D721Med (cell line): ENCODE measurements at regions not wholly inside any gene's neighbourhood (a gene's known extent, or its start where the extent isn't known, plus 50 kb on each side); places are given as distances from the start of the nearest gene placed in this dataset.
"Not testable (repeated sequence)": the region's sequence is repeated elsewhere in the genome, so short reads cannot be mapped to it uniquely, and the experiment has no call there.

Source experiments
- DNase-seq: peaks from one replicate; pipeline ENCODE4 v3.0.0; 2011; ENCODE audit warnings: low spot score; ENCODE audit not compliant: insufficient read length
- FAIRE-seq: peaks from 2 replicates; lab custom pipeline; 2011; peaks lifted over from hg19 to GRCh38; lab: Jason Lieb, UNC
- CTCF ChIP-seq: IDR thresholded peaks from 2 replicates; pipeline ENCODE4 v1.5.1; 2012; ENCODE audit warnings: mild to moderate bottlenecking, control low read depth; ENCODE audit not compliant: insufficient read depth; ENCODE audit errors: missing control alignments

- FAIRE-seq, result no peak
- TF ChIP-seq CTCF, result no peak
- no peak for DNase-seq
Measured at GRCh38 chr9:115327436-115328122, 209.6 kb upstream of the TNC start.

GRCh38 chr9:115328228-115328627, 210.3 kb upstream of the TNC start:
- no peak for DNase-seq
- no peak for FAIRE-seq

GRCh38 chr9:115328677-115329076, 210.7 kb upstream of the TNC start:
- no peak for TF ChIP-seq CTCF
- DNase-seq (no peak), FAIRE-seq (no peak)

More at GRCh38 chr9:115328228-115328627, 210.3 kb upstream of the TNC start:
- no peak for TF ChIP-seq CTCF

GRCh38 chr9:115333277-115334070, 215.5 kb upstream of the TNC start:
- FAIRE-seq (no peak), DNase-seq (no peak)
- TF ChIP-seq CTCF, result no peak

- no peak for FAIRE-seq
Measured at GRCh38 chr9:115335439-115335838, 217.5 kb upstream of the TNC start.

GRCh38 chr9:115340314-115340713, 222.4 kb upstream of the TNC start:
- no peak for TF ChIP-seq CTCF

More at GRCh38 chr9:115335439-115335838, 217.5 kb upstream of the TNC start:
- no peak for DNase-seq
- no peak for TF ChIP-seq CTCF

GRCh38 chr9:115341426-115341825, 223.5 kb upstream of the TNC start:
- no peak for TF ChIP-seq CTCF
- no peak for FAIRE-seq
- DNase-seq, result no peak

More at GRCh38 chr9:115340314-115340713, 222.4 kb upstream of the TNC start:
- DNase-seq, result no peak
- no peak for FAIRE-seq

GRCh38 chr9:115347776-115348175, 229.8 kb upstream of the TNC start:
- DNase-seq, FAIRE-seq: not testable (repeated sequence)

- not testable (repeated sequence) for DNase-seq, FAIRE-seq
Measured at GRCh38 chr9:115348936-115349335, 231.0 kb upstream of the TNC start.
